SK-N-SH treated with all-trans-retinoic acid at 6 μM for 48 hours (cell line): ENCODE measurements at regions not wholly inside any gene's neighbourhood (a gene's known extent, or its start where the extent isn't known, plus 50 kb on each side); places are given as distances from the start of the nearest gene placed in this dataset.
"Not testable (repeated sequence)": the region's sequence is repeated elsewhere in the genome, so short reads cannot be mapped to it uniquely, and the experiment has no call there.

ENCODE experiments used
- ZFP3 ChIP-seq: fragments of 250-450 bp; sonication (Bioruptor Pico); IDR thresholded peaks from 2 replicates; pipeline ENCODE4 v1.5.0; 2020; ENCODE audit warnings: mild to moderate bottlenecking, moderate library complexity
- ZFP30 ChIP-seq: fragments of 450-650 bp; formaldehyde crosslinking; IDR thresholded peaks from 2 replicates; pipeline ENCODE4 v1.5.0; 2022; ENCODE audit warnings: mild to moderate bottlenecking, moderate library complexity
- ZNF565 ChIP-seq: fragments of 450-650 bp; formaldehyde crosslinking; conservative IDR thresholded peaks from 2 replicates; pipeline ENCODE4 v1.5.0; 2020; ENCODE audit warnings: low read depth, mild to moderate bottlenecking, moderate library complexity

DNA sequence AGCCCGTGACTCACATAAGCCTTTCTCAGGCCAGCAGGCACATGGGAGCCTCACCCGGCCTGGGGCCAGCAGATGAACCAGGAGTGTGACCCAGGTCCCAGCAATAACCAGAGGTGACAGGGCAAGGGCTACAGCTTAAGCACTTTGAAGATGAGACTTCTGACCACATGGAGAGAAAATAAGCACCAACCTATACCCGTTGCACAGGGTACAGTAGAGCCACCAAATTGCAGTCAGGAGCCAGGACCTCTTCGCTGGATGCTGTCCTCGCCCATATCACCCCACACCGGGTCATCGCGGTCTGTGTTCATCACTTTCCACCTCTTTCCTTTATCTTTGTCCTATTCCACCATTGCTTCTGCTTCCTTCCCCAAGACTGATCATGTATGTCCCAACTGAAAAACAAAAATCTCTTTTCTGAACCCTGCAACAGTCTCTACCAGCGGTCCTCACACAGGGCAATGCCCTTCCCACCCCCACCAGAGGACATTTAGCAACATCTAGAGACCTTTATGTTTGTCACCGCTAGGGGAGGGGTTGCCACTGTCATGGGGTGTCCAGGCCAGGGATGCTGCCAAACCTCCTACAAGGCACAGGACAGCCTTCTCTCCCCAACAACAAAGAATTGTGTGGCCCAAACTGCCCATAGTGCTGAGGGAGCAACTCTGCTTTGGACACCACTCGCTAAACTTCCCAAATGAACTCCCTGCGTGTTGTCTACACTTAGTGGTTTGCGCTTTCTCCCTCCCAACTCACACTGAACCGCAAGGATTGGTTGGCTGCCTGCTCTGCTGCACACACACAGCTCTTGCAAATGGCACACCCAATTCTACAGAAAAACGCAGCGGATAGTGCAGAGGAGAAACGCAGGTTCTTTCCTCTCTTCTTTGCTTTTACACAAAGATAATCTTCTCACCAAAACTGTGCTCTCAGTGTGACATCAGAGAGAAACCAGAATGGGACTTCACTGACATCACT is 219.4 kb upstream of the FRG1 start:
- not testable (repeated sequence) for TF ChIP-seq ZNF565; ZFP3 (CRISPR knock-in tag); ZFP30 (CRISPR knock-in tag)
